HepG2 (cell line): ENCODE measurements at regions not wholly inside any gene's neighbourhood (a gene's known extent, or its start where the extent isn't known, plus 50 kb on each side); places are given as distances from the start of the nearest gene placed in this dataset.

ENCODE experiments used
- POGK ChIP-seq: sonication (generic); formaldehyde crosslinking; conservative IDR thresholded peaks from 2 replicates; pipeline ENCODE4 v1.8.0; 2022; ENCODE audit warnings: mild to moderate bottlenecking, moderate library complexity, missing genetic modification reagents
- ZFP36 ChIP-seq: fragments of 150-350 bp; IDR thresholded peaks from 2 replicates; pipeline ENCODE4 v1.6.1; 2018; ENCODE audit warnings: borderline replicate concordance, low read length, low read depth; ENCODE audit not compliant: partially characterized antibody
- ZNF20 ChIP-seq: sonication (generic); formaldehyde crosslinking; IDR thresholded peaks from 2 replicates; pipeline ENCODE4 v1.4.0; 2020; ENCODE audit warnings: mild to moderate bottlenecking, moderate library complexity, missing genetic modification reagents
- ZNF383 ChIP-seq: sonication (generic); formaldehyde crosslinking; IDR thresholded peaks from 2 replicates; pipeline ENCODE4 v1.4.0; 2020; ENCODE audit warnings: missing genetic modification reagents, mild to moderate bottlenecking, borderline replicate concordance
- ZNF709 ChIP-seq: sonication (generic); formaldehyde crosslinking; IDR thresholded peaks from 2 replicates; pipeline ENCODE4 v1.5.0; 2020; ENCODE audit warnings: mild to moderate bottlenecking, missing genetic modification reagents
- TF ChIP-seq, protein P1 (sequence below): sonication (generic); formaldehyde crosslinking; IDR thresholded peaks from 2 replicates; pipeline ENCODE4 v1.5.1; 2020; ENCODE audit warnings: missing genetic modification reagents, mild to moderate bottlenecking, borderline replicate concordance
- TF ChIP-seq, protein P2 (sequence below): sonication (generic); formaldehyde crosslinking; IDR thresholded peaks from 2 replicates; pipeline ENCODE4 v1.4.0; 2020; ENCODE audit warnings: missing genetic modification reagents

GRCh38 chr3:147775816-147776530 lies 366.8 kb downstream of the ZIC1 start (continued):
- TF ChIP-seq, protein P1, sequence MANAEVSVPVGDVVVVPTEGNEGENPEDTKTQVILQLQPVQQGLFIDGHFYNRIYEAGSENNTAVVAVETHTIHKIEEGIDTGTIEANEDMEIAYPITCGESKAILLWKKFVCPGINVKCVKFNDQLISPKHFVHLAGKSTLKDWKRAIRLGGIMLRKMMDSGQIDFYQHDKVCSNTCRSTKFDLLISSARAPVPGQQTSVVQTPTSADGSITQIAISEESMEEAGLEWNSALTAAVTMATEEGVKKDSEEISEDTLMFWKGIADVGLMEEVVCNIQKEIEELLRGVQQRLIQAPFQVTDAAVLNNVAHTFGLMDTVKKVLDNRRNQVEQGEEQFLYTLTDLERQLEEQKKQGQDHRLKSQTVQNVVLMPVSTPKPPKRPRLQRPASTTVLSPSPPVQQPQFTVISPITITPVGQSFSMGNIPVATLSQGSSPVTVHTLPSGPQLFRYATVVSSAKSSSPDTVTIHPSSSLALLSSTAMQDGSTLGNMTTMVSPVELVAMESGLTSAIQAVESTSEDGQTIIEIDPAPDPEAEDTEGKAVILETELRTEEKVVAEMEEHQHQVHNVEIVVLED (CRISPR knock-in tag), result no peak
- TF ChIP-seq, protein P2, sequence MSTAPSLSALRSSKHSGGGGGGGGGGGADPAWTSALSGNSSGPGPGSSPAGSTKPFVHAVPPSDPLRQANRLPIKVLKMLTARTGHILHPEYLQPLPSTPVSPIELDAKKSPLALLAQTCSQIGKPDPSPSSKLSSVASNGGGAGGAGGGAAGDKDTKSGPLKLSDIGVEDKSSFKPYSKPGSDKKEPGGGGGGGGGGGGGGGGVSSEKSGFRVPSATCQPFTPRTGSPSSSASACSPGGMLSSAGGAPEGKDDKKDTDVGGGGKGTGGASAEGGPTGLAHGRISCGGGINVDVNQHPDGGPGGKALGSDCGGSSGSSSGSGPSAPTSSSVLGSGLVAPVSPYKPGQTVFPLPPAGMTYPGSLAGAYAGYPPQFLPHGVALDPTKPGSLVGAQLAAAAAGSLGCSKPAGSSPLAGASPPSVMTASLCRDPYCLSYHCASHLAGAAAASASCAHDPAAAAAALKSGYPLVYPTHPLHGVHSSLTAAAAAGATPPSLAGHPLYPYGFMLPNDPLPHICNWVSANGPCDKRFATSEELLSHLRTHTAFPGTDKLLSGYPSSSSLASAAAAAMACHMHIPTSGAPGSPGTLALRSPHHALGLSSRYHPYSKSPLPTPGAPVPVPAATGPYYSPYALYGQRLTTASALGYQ (CRISPR knock-in tag), result no peak
- no peak for TF ChIP-seq ZNF383 (CRISPR knock-in tag)
- TF ChIP-seq POGK, result no peak
- no peak for TF ChIP-seq ZNF709
- no peak for TF ChIP-seq ZFP36
- TF ChIP-seq ZNF20, result no peak
- TF ChIP-seq, all 625 proteins: peak for 0
